ENCODE measurements at regions not wholly inside any gene's neighbourhood (a gene's known extent, or its start where the extent isn't known, plus 50 kb on each side); places are given as distances from the start of the nearest gene placed in this dataset.
"Not testable (repeated sequence)": the region's sequence is repeated elsewhere in the genome, so short reads cannot be mapped to it uniquely, and the experiment has no call there.

GRCh38 chr10:63077800-63078199 is 55.3 kb upstream of the NRBF2 start:
- no peak for DNase-seq

- no peak for DNase-seq
Measured at GRCh38 chr10:63072951-63073350, 60.2 kb upstream of the NRBF2 start.

- DNase-seq: no peak
Measured at GRCh38 chr10:63071145-63071544, 62.0 kb upstream of the NRBF2 start.

- no peak for DNase-seq
Measured at GRCh38 chr10:63069318-63069717, 63.8 kb upstream of the NRBF2 start.

- DNase-seq: peak; percentile 27
Measured at GRCh38 chr10:63068246-63068645, 64.9 kb upstream of the NRBF2 start.

- DNase-seq: no peak
Measured at GRCh38 chr10:63066606-63067005, 66.5 kb upstream of the NRBF2 start.

GRCh38 chr10:63064706-63065105 is 68.4 kb upstream of the NRBF2 start:
- no peak for DNase-seq

GRCh38 chr10:63058236-63058635 is 74.9 kb upstream of the NRBF2 start:
- no peak for DNase-seq

GRCh38 chr10:63057509-63057908 is 75.6 kb upstream of the NRBF2 start:
- no peak for DNase-seq

GRCh38 chr10:63055705-63056104 is 77.4 kb upstream of the NRBF2 start:
- DNase-seq: no peak

- no peak for DNase-seq
Measured at GRCh38 chr10:63054889-63055611, 78.1 kb upstream of the NRBF2 start.

- no peak for DNase-seq
Measured at GRCh38 chr10:63052083-63052482, 81.0 kb upstream of the NRBF2 start.

GRCh38 chr10:63042256-63042655 is 90.9 kb upstream of the NRBF2 start:
- DNase-seq: no peak

GRCh38 chr10:63033616-63034185 is 99.4 kb upstream of the NRBF2 start:
- not testable (repeated sequence) for DNase-seq

- no peak for DNase-seq
Measured at GRCh38 chr10:63030536-63030935, 102.6 kb upstream of the NRBF2 start.

GRCh38 chr10:63027531-63027930 is 105.6 kb upstream of the NRBF2 start:
- no peak for DNase-seq

GRCh38 chr10:63021225-63021624 is 111.9 kb upstream of the NRBF2 start:
- DNase-seq: no peak

- no peak for DNase-seq
Measured at GRCh38 chr10:63013755-63014154, 119.4 kb upstream of the NRBF2 start.

GRCh38 chr10:63012623-63013022 is 120.5 kb upstream of the NRBF2 start:
- no peak for DNase-seq

- DNase-seq: no peak
Measured at GRCh38 chr10:63010203-63010602, 122.9 kb upstream of the NRBF2 start.

- DNase-seq: no peak
Measured at GRCh38 chr10:63008491-63008890, 124.6 kb upstream of the NRBF2 start.

- DNase-seq: peak; percentile 14
Measured at GRCh38 chr10:63007112-63007511, 126.0 kb upstream of the NRBF2 start.

- no peak for DNase-seq
Measured at GRCh38 chr10:63005246-63005645, 127.9 kb upstream of the NRBF2 start.

GRCh38 chr10:63003816-63004453 is 129.2 kb upstream of the NRBF2 start:
- no peak for DNase-seq
